Transverse colon (tissue), 4 donors: ENCODE measurements at regions not wholly inside any gene's neighbourhood (a gene's known extent, or its start where the extent isn't known, plus 50 kb on each side); places are given as distances from the start of the nearest gene placed in this dataset.

Source experiments
- DNase-seq: peaks from one replicate; pipeline ENCODE4 v3.0.0-alpha.2; 2019
- H3K27ac ChIP-seq, 4 donors: fragments of 200-600 bp; sonication (generic); 2 replicates each; pipeline ENCODE4 v1.5.1; 2016 to 2018; ENCODE audit warnings: inconsistent platforms in 4 of 4
- H3K27me3 ChIP-seq: fragments of 200-600 bp; sonication (generic); 2 replicates; pipeline ENCODE4 v1.5.1; 2017; ENCODE audit warnings: inconsistent platforms
- H3K36me3 ChIP-seq, 4 donors: fragments of 200-600 bp; sonication (generic); 2 replicates each; pipeline ENCODE4 v1.5.1; 2017 to 2019; ENCODE audit warnings: inconsistent platforms in 4 of 4
- H3K4me1 ChIP-seq, 4 donors: fragments of 200-600 bp; sonication (generic); 2 replicates each; pipeline ENCODE4 v1.5.1; 2017 to 2020; ENCODE audit warnings: inconsistent platforms in 4 of 4
- H3K4me3 ChIP-seq, 4 donors: fragments of 200-600 bp; sonication (generic); 1 replicate in 1 of 4; 2 replicates in 3 of 4; pipeline versions ENCODE4 v1.5.1 to v1.6.1; 2017 to 2019; ENCODE audit warnings: inconsistent platforms in 4 of 4
- H3K9me3 ChIP-seq, 2 donors: fragments of 200-600 bp; sonication (generic); 2 replicates each; pipeline ENCODE4 v1.5.1; 2017 to 2019; ENCODE audit warnings: inconsistent platforms in 2 of 2
- EP300 ChIP-seq: sonication (generic); formaldehyde crosslinking; IDR thresholded peaks from one replicate; pipeline ENCODE4 v1.6.1; 2017; ENCODE audit warnings: antibody characterized with exemption, low read depth
- POLR2A ChIP-seq: fragments of 450-650 bp; IDR thresholded peaks from one replicate; pipeline ENCODE4 v1.6.1; 2016; ENCODE audit warnings: antibody characterized with exemption, mild to moderate bottlenecking, moderate library complexity
- POLR2AphosphoS5 ChIP-seq, 3 donors: sonication (generic); formaldehyde crosslinking; IDR thresholded peaks; one replicate each; pipeline ENCODE4 v1.6.1; 2016; ENCODE audit warnings: antibody characterized with exemption in 3 of 3
- WGBS, 2 donors: methylation state at CpG; one replicate each; pipeline ENCODE4 v1.1.5; 2018; ENCODE audit warnings: low coverage in 1 of 2; 5-methylcytosine and 5-hydroxymethylcytosine counted together
- in situ Hi-C, 4 donors: fragments of 200-750 bp; cut with MboI; loops; one replicate each; pipeline versions ENCODE4 v1.15.0 to v1.15.1; 2017; ENCODE audit warnings: low sequenced_read_pairs in 3 of 4, low pct_ligation_motif_present in 1 of 4, low pct_unique_long_range_greater_than_20kb in 1 of 4
- intact Hi-C: fragments of 100-400 bp; cut with DNase I; formaldehyde crosslinking; loops from one replicate; pipeline ENCODE4 v1.15.1; 2023; ENCODE audit warnings: low total_unique reads
- TF ChIP-seq, protein P1 (sequence below), 5 experiments: fragments of 200-600 bp in 3 of 5; fragments of 450-650 bp in 2 of 5; sonication (generic) in 3 of 5; IDR thresholded peaks; 1 replicate in 2 of 5; 2 replicates in 3 of 5; pipeline ENCODE4 v1.5.1; 2016 to 2017; ENCODE audit warnings: antibody characterized with exemption in 5 of 5, inconsistent platforms in 3 of 5, mild to moderate bottlenecking in 2 of 5, moderate library complexity in 1 of 5

DNA sequence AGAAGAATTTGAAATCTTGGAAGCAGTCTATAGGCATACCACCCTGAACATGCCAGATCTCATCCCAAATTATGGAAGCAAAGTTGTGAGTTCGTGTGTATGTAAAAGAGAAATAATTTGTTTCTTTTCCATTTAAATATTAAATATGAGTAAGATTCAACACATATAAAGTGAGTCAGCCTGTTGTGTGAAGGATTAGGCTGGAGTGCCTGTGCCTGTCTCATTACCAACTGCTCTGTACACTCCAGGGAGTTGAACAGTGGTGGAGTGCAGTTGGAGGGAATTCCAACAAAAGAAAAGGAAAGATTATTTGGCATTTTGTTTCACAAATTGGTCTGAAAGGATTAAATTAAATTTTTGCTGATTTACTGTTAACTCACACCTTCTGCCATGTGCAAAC lies 435.6 kb downstream of the FAT4 start:
- Histone ChIP-seq H3K9me3 (no peaks in the 10 kb centered on the region), H3K36me3 (no peaks in the 10 kb centered on the region), H3K27ac (no peak overlapping the region), H3K27me3 (no peaks in the 10 kb centered on the region), H3K4me3 (no peak overlapping the region), H3K4me1 (no peaks in the 10 kb centered on the region)
- in situ Hi-C loops (no loop called here), intact Hi-C loops (no loop called here)
- WGBS, 2 donors: 50 to 66% methylated on average over 1 of the region's 1 CpG
- DNase-seq: no peak
- TF ChIP-seq, protein P1, sequence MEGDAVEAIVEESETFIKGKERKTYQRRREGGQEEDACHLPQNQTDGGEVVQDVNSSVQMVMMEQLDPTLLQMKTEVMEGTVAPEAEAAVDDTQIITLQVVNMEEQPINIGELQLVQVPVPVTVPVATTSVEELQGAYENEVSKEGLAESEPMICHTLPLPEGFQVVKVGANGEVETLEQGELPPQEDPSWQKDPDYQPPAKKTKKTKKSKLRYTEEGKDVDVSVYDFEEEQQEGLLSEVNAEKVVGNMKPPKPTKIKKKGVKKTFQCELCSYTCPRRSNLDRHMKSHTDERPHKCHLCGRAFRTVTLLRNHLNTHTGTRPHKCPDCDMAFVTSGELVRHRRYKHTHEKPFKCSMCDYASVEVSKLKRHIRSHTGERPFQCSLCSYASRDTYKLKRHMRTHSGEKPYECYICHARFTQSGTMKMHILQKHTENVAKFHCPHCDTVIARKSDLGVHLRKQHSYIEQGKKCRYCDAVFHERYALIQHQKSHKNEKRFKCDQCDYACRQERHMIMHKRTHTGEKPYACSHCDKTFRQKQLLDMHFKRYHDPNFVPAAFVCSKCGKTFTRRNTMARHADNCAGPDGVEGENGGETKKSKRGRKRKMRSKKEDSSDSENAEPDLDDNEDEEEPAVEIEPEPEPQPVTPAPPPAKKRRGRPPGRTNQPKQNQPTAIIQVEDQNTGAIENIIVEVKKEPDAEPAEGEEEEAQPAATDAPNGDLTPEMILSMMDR (IDR thresholded peaks at IDR 0.05): no peak
- no peak for TF ChIP-seq POLR2A
- TF ChIP-seq EP300: no peak
- no peak for TF ChIP-seq POLR2AphosphoS5 (IDR thresholded peaks at IDR 0.05)

DNA sequence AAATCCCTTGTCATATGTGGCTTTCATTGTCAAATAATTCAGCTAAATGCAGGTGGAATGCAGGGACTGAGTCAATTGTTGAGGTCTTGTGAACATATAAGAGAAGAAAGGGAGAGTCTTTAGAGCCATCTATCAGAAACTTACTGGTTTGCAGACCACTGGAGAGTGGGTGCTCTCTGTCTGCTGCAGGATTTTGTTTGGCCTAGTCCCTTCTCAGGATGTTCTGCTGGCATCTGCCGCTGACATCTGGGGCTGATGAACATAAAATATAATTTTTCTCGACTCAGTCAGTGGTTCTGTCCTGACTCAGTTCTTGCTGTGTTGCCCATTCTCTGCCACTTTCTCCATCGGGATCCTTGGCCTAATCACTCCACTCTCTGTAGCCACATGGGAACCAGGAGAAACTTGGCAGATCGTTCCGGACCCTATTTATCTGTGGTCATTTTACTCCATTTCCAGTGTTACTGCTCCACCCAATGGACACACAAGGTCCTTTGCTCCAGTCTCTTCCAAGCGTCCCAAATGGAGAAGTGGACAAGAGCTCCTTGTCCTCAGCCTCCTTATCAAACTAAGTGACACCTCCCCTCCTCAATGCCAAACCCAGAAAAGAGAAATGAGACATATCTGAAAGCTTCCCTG lies 436.2 kb downstream of the FAT4 start:
- in situ Hi-C loops: no loop called here
- H3K36me3 ChIP-seq: no peaks in the 10 kb centered on the region
- WGBS, 2 donors: 40 to 53% methylated on average over 2 to 6 of the region's 6 CpGs
- TF ChIP-seq POLR2A: no peak
- no peak for TF ChIP-seq POLR2AphosphoS5 (IDR thresholded peaks at IDR 0.05)
- TF ChIP-seq, protein P1 (IDR thresholded peaks at IDR 0.05): no peak
- no peak for TF ChIP-seq EP300
- H3K4me1 ChIP-seq: no peaks in the 10 kb centered on the region
- H3K27me3 ChIP-seq: no peaks in the 10 kb centered on the region
- intact Hi-C loops: no loop called here
- H3K9me3 ChIP-seq: no peaks in the 10 kb centered on the region
- no peak overlapping the region for H3K27ac ChIP-seq
- H3K4me3 ChIP-seq: no peak overlapping the region
- no peak for DNase-seq

DNA sequence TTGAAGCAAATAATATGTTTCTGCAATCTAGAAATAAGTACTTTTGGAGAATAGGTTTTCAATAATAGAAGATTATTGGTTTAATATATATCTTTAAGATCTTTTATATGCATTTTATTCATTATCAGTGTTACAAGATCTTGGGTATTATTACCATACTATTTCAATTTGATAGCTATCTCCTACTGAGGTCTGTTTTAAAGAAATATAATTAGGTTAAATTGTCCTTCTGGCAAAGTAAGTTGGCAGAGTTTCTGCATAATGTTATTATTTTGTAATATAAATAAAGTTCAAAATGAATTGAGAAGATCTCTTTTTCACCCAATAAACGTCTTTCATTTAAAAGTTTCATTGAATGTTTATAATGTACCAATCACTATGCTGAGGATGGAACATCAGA lies 443.7 kb downstream of the FAT4 start:
- TF ChIP-seq POLR2AphosphoS5 (IDR thresholded peaks at IDR 0.05) (no peak), EP300 (no peak), POLR2A (no peak)
- TF ChIP-seq, protein P1 (IDR thresholded peaks at IDR 0.05): no peak
- in situ Hi-C loops (no loop called here), intact Hi-C loops (no loop called here)
- Histone ChIP-seq H3K4me3 (no peak overlapping the region), H3K27me3 (no peaks in the 10 kb centered on the region), H3K27ac (no peak overlapping the region), H3K36me3 (no peaks in the 10 kb centered on the region), H3K4me1 (no peaks in the 10 kb centered on the region), H3K9me3 (no peaks in the 10 kb centered on the region)
- 24 to 40% methylated on average over 1 of the region's 1 CpG for WGBS, 2 donors
- no peak for DNase-seq

DNA sequence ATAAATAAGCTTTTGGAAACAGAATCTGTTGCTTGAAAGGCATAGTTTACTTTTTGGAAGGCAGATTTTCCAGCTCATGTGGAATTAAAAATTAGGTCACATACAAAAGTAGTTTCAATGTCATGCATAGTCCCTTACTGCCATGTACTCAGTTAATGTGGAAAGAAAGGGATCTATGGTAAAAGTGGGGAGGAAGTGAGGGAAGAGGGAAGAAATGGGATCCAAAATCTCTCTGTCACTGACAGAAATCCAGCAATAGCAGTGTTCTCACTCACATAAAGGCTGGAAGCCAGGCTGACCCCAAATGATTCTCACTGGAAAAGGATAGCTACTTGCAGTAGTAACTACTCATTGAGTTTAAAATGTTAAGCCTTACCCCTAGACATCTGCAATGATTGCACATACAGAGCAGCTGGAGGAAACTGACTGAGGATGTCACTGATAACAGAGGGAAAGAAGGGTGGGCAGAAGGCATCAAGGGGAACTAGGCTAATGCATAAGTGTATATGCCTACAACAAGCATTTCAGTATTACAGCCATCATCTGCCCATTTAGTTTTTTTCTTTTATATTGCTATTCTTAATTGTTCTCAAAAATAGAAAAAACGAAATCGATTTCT lies 445.6 kb downstream of the FAT4 start:
- no peak overlapping the region for H3K27ac ChIP-seq
- no peaks in the 10 kb centered on the region for H3K9me3 ChIP-seq
- intact Hi-C loops (loop anchor here (10.0 kb wide), 1 partner anchor 1064 kb away; no protein-coding TSS in a partner anchor), in situ Hi-C loops (no loop called here)
- H3K4me3 ChIP-seq: no peak overlapping the region
- H3K4me1 ChIP-seq: no peaks in the 10 kb centered on the region
- no peaks in the 10 kb centered on the region for H3K27me3 ChIP-seq
- TF ChIP-seq POLR2A: no peak
- TF ChIP-seq EP300: no peak
- TF ChIP-seq, protein P1 (IDR thresholded peaks at IDR 0.05): no peak
- TF ChIP-seq POLR2AphosphoS5 (IDR thresholded peaks at IDR 0.05): no peak
- WGBS, 2 donors: 77 to 95% methylated on average over 2 of the region's 2 CpGs
- no peaks in the 10 kb centered on the region for H3K36me3 ChIP-seq
- DNase-seq: no peak
